Caco-2 (cell line): ENCODE measurements at regions not wholly inside any gene's neighbourhood (a gene's known extent, or its start where the extent isn't known, plus 50 kb on each side); places are given as distances from the start of the nearest gene placed in this dataset.

ENCODE experiments used
- BruUV-seq: library from RNA; stranded (reverse); fragments of 400-500 nt; replicated peaks from 2 replicates; lab custom pipeline; 2021; lab: Mats Ljungman, UMichigan
- CTCF ChIA-PET: fragments of 300-600 bp; sonication (Branson Sonifier 250); formaldehyde crosslinking; loops from one replicate; lab custom pipeline; 2022; ENCODE audit warnings: antibody characterized with exemption; lab: Charles Lee
- POLR2A ChIA-PET: fragments of 300-600 bp; sonication (Branson Sonifier 250); formaldehyde crosslinking; loops from one replicate; lab custom pipeline; 2022; ENCODE audit warnings: antibody characterized with exemption; lab: Charles Lee
- DNase-seq, 2 experiments: peaks; one replicate each; pipeline versions ENCODE4 v3.0.0 to v3.0.0-alpha.2; 2020 to 2022
- H3K27me3 ChIP-seq: replicated peaks from 2 replicates; pipeline ENCODE4 v1.6.0; 2011; ENCODE audit warnings: low read length; ENCODE audit not compliant: control insufficient read depth, insufficient read depth
- H3K36me3 ChIP-seq: 2 replicates; pipeline ENCODE4 v1.5.1; 2011; ENCODE audit warnings: low read length; ENCODE audit not compliant: control insufficient read depth, insufficient read depth
- H3K4me1 ChIP-seq: fragments of 250-450 bp; sonication (Bioruptor Pico); 2 replicates; pipeline ENCODE4 v1.5.1; 2020; ENCODE audit warnings: mild to moderate bottlenecking
- H3K4me3 ChIP-seq: 2 replicates; pipeline ENCODE4 v1.5.1; 2011; ENCODE audit warnings: low read depth, mild to moderate bottlenecking, control low read depth, low read length
- H3K9me3 ChIP-seq: fragments of 250-450 bp; sonication (Bioruptor Pico); 2 replicates; pipeline ENCODE4 v1.5.1; 2020; ENCODE audit warnings: mild to moderate bottlenecking, moderate library complexity
- H3K27ac Mint-ChIP-seq: one replicate; pipeline ENCODE4 v1.8.0; 2022; ENCODE audit warnings: mixed read lengths; ENCODE audit not compliant: unreplicated experiment
- H3K27me3 Mint-ChIP-seq: one replicate; pipeline ENCODE4 v1.8.0; 2022; ENCODE audit warnings: mixed read lengths; ENCODE audit not compliant: insufficient read depth, unreplicated experiment
- H3K36me3 Mint-ChIP-seq: one replicate; pipeline ENCODE4 v1.8.0; 2022; ENCODE audit warnings: mild to moderate bottlenecking, mixed read lengths; ENCODE audit not compliant: insufficient read depth, unreplicated experiment
- H3K4me1 Mint-ChIP-seq: one replicate; pipeline ENCODE4 v1.8.0; 2022; ENCODE audit warnings: low read depth, mixed read lengths; ENCODE audit not compliant: unreplicated experiment
- H3K4me3 Mint-ChIP-seq: one replicate; pipeline ENCODE4 v1.8.0; 2022; ENCODE audit warnings: mild to moderate bottlenecking, moderate library complexity, mixed read lengths; ENCODE audit not compliant: unreplicated experiment
- H3K9me3 Mint-ChIP-seq: one replicate; pipeline ENCODE4 v1.8.0; 2022; ENCODE audit warnings: mixed read lengths; ENCODE audit not compliant: unreplicated experiment
- CTCF ChIP-seq, 2 experiments: fragments of 200-600 bp in 1 of 2; IDR thresholded peaks; 1 replicate in 1 of 2; 2 replicates in 1 of 2; pipeline versions ENCODE4 v1.5.1 to v1.8.0; 2011 to 2022; ENCODE audit warnings: antibody characterized with exemption in 1 of 2, control low read depth in 1 of 2, inconsistent platforms in 1 of 2, low read depth in 1 of 2, low read length in 1 of 2, mild to moderate bottlenecking in 1 of 2, moderate library complexity in 1 of 2; ENCODE audit not compliant: insufficient read depth in 1 of 2, severe bottlenecking in 1 of 2, unreplicated experiment in 1 of 2
- intact Hi-C: fragments of 100-400 bp; cut with micrococcal nuclease; formaldehyde crosslinking; loops from one replicate; pipeline ENCODE4 v1.10.0; 2022; ENCODE audit not compliant: unreplicated experiment

- intact Hi-C loops = no loop called here
- TF ChIP-seq CTCF (IDR thresholded peaks at IDR 0.05; ENCODE audit: insufficient read depth in 1 of 2, low read depth in 1 of 2, low read length in 1 of 2, severe bottlenecking in 1 of 2, unreplicated experiment in 1 of 2) = no peak
These were observed 505.9 kb upstream of the MANEA start for GRCh38 chr6:95071464-95071863.

DNA sequence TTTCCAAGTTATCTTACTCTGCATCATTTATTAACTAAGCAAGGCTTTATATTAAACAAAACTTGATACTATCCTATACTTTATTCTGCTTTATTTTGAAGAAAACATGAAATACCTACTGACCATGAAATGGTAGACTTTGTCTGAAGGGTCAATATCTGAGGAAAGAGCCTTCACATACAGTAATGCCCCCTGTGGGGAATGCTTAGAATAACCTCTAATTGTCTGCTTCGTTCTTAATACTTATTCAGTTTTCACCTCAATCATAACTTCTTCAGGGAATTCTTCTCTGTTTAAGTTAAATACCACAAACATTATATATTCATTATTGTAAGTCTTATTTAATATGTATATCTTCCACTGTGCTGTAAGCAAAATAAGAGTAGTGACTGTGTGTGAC, 498.9 kb upstream of the MANEA start:
- H3K27me3 ChIP-seq = no peaks in the 10 kb centered on the region
- no peaks in the 10 kb centered on the region for H3K4me1 ChIP-seq
- ChIA-PET CTCF (no interaction called here), POLR2A (no interaction called here)
- H3K9me3 Mint-ChIP-seq = no peaks in the 10 kb centered on the region
- intact Hi-C loops = no loop called here
- H3K27ac Mint-ChIP-seq = no peak overlapping the region
- H3K36me3 ChIP-seq = no peaks in the 10 kb centered on the region
- no peak for DNase-seq
- H3K4me3 Mint-ChIP-seq = no peak overlapping the region
- H3K27me3 Mint-ChIP-seq = no peaks in the 10 kb centered on the region
- no peaks in the 10 kb centered on the region for H3K9me3 ChIP-seq
- no TSS peak for BruUV-seq
- TF ChIP-seq CTCF (IDR thresholded peaks at IDR 0.05; ENCODE audit: insufficient read depth in 1 of 2, low read depth in 1 of 2, low read length in 1 of 2, severe bottlenecking in 1 of 2, unreplicated experiment in 1 of 2) = no peak
- H3K4me1 Mint-ChIP-seq = no peaks in the 10 kb centered on the region
- H3K36me3 Mint-ChIP-seq = no peaks in the 10 kb centered on the region
- H3K4me3 ChIP-seq = no peak overlapping the region

More at GRCh38 chr6:95071464-95071863, 505.9 kb upstream of the MANEA start:
- no peaks in the 10 kb centered on the region for H3K36me3 Mint-ChIP-seq
- ChIA-PET CTCF (no interaction called here), POLR2A (no interaction called here)
- no peak overlapping the region for H3K4me3 ChIP-seq
- no peak for DNase-seq
- H3K4me3 Mint-ChIP-seq = no peak overlapping the region
- H3K27ac Mint-ChIP-seq = no peak overlapping the region
- no peaks in the 10 kb centered on the region for H3K27me3 Mint-ChIP-seq
- no peaks in the 10 kb centered on the region for H3K36me3 ChIP-seq
- BruUV-seq = no TSS peak
- no peaks in the 10 kb centered on the region for H3K9me3 Mint-ChIP-seq
- no peaks in the 10 kb centered on the region for H3K4me1 Mint-ChIP-seq
- no peaks in the 10 kb centered on the region for H3K9me3 ChIP-seq
- no peaks in the 10 kb centered on the region for H3K27me3 ChIP-seq
- no peaks in the 10 kb centered on the region for H3K4me1 ChIP-seq

DNA sequence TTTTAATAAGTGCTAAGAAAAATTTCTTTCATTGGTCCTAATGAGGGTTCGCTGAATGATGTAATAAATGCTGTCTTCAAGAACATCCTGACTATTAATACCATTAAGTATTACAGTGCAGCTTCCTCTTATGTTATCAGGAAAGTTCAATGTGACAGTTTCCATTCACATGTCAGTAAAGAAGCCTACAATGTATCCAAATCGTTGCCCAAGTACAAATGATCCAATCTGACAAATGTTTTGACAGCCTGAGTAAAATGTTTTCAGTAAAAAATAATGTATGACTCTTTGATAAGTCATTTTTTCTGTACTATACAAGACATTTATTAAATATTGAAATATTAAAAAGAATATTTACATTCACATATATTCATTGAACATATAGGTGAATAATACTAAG, 496.1 kb upstream of the MANEA start:
- H3K4me1 Mint-ChIP-seq = no peaks in the 10 kb centered on the region
- no peak overlapping the region for H3K27ac Mint-ChIP-seq
- H3K27me3 ChIP-seq = no peaks in the 10 kb centered on the region
- H3K36me3 ChIP-seq = no peaks in the 10 kb centered on the region
- H3K4me3 ChIP-seq = no peak overlapping the region
- ChIA-PET POLR2A (no interaction called here), CTCF (no interaction called here)
- BruUV-seq = no TSS peak
- no peak overlapping the region for H3K4me3 Mint-ChIP-seq
- H3K36me3 Mint-ChIP-seq = no peaks in the 10 kb centered on the region
- no peaks in the 10 kb centered on the region for H3K9me3 ChIP-seq
- no peaks in the 10 kb centered on the region for H3K27me3 Mint-ChIP-seq
- no peaks in the 10 kb centered on the region for H3K4me1 ChIP-seq
- TF ChIP-seq CTCF (IDR thresholded peaks at IDR 0.05; ENCODE audit: insufficient read depth in 1 of 2, low read depth in 1 of 2, low read length in 1 of 2, severe bottlenecking in 1 of 2, unreplicated experiment in 1 of 2) = no peak
- no peaks in the 10 kb centered on the region for H3K9me3 Mint-ChIP-seq
- no peak for DNase-seq
- intact Hi-C loops = no loop called here
